Trophoblast cell (in vitro differentiated cells and primary cell): ENCODE measurements at regions not wholly inside any gene's neighbourhood (a gene's known extent, or its start where the extent isn't known, plus 50 kb on each side); places are given as distances from the start of the nearest gene placed in this dataset.

Experiments used
- DNase-seq, 2 donors: peaks; one replicate each; pipeline ENCODE4 v3.0.0-alpha.2; 2016
- H2AFZ ChIP-seq: 2 replicates; pipeline ENCODE4 v1.6.1; 2013; ENCODE audit warnings: low read length, moderate library complexity, mild to moderate bottlenecking; ENCODE audit not compliant: insufficient read depth, poor library complexity
- H2AK5ac ChIP-seq: 2 replicates; pipeline ENCODE4 v1.6.1; 2013; ENCODE audit warnings: mild to moderate bottlenecking, low read length
- H2BK120ac ChIP-seq: 2 replicates; pipeline ENCODE4 v1.6.1; 2013; ENCODE audit warnings: low read length, mild to moderate bottlenecking, moderate library complexity; ENCODE audit not compliant: insufficient read depth, poor library complexity
- H2BK12ac ChIP-seq: 2 replicates; pipeline ENCODE4 v1.6.1; 2013; ENCODE audit warnings: mild to moderate bottlenecking, low read length, moderate library complexity
- H2BK5ac ChIP-seq: 2 replicates; pipeline ENCODE4 v1.6.1; 2013; ENCODE audit warnings: low read length, low read depth, moderate library complexity, mild to moderate bottlenecking; ENCODE audit not compliant: poor library complexity
- H3K14ac ChIP-seq: 2 replicates; pipeline ENCODE4 v1.6.1; 2013; ENCODE audit warnings: mild to moderate bottlenecking, low read length
- H3K18ac ChIP-seq: 2 replicates; pipeline ENCODE4 v1.6.1; 2013; ENCODE audit warnings: mild to moderate bottlenecking, low read length
- H3K23ac ChIP-seq: 2 replicates; pipeline ENCODE4 v1.6.1; 2013; ENCODE audit warnings: low read length
- H3K27ac ChIP-seq: 2 replicates; pipeline ENCODE4 v1.5.1; 2013; ENCODE audit warnings: low read depth, mild to moderate bottlenecking, inconsistent platforms, low read length, moderate library complexity
- H3K27me3 ChIP-seq: 2 replicates; pipeline ENCODE4 v1.6.1; 2013; ENCODE audit warnings: inconsistent platforms, mild to moderate bottlenecking, low read length, moderate library complexity; ENCODE audit not compliant: insufficient read depth
- H3K36me3 ChIP-seq, 2 experiments: 1 replicate in 1 of 2; 2 replicates in 1 of 2; pipeline ENCODE4 v1.6.1; 2013; ENCODE audit warnings: low read length in 2 of 2, mild to moderate bottlenecking in 2 of 2, moderate library complexity in 1 of 2; ENCODE audit not compliant: insufficient read depth in 2 of 2, control insufficient read depth in 1 of 2
- H3K4ac ChIP-seq: 2 replicates; pipeline ENCODE4 v1.6.1; 2013; ENCODE audit warnings: low read depth, mild to moderate bottlenecking, low read length, moderate library complexity
- H3K4me1 ChIP-seq, 2 experiments: 1 replicate in 1 of 2; 2 replicates in 1 of 2; pipeline ENCODE4 v1.6.1; 2013; ENCODE audit warnings: low read length in 2 of 2, mild to moderate bottlenecking in 2 of 2, moderate library complexity in 1 of 2; ENCODE audit not compliant: insufficient read depth in 2 of 2, control insufficient read depth in 1 of 2
- H3K4me2 ChIP-seq: 2 replicates; pipeline ENCODE4 v1.6.1; 2013; ENCODE audit warnings: inconsistent platforms, mild to moderate bottlenecking, low read length, moderate library complexity
- H3K4me3 ChIP-seq: 2 replicates; pipeline ENCODE4 v1.5.1; 2013; ENCODE audit warnings: mild to moderate bottlenecking, low read depth, low read length, inconsistent platforms
- H3K79me1 ChIP-seq: one replicate; pipeline ENCODE4 v1.6.1; 2013; ENCODE audit warnings: low read length
- H3K79me2 ChIP-seq: 2 replicates; pipeline ENCODE4 v1.6.1; 2013; ENCODE audit warnings: low read length, mild to moderate bottlenecking; ENCODE audit not compliant: control insufficient read depth, insufficient read depth, poor library complexity
- H3K9ac ChIP-seq: 2 replicates; pipeline ENCODE4 v1.6.1; 2013; ENCODE audit warnings: mild to moderate bottlenecking, low read length
- H3K9me3 ChIP-seq: 2 replicates; pipeline ENCODE4 v1.6.1; 2013; ENCODE audit warnings: low read depth, mild to moderate bottlenecking, control low read depth, inconsistent platforms, low read length; ENCODE audit not compliant: insufficient read depth
- H4K12ac ChIP-seq: 2 replicates; pipeline ENCODE4 v1.6.1; 2013; ENCODE audit warnings: low read depth, mild to moderate bottlenecking, low read length, moderate library complexity
- H4K8ac ChIP-seq: 2 replicates; pipeline ENCODE4 v1.6.1; 2013; ENCODE audit warnings: low read depth, mild to moderate bottlenecking, low read length, moderate library complexity
- H4K91ac ChIP-seq: one replicate; pipeline ENCODE4 v1.6.1; 2013; ENCODE audit warnings: low read depth, mild to moderate bottlenecking, low read length, moderate library complexity
- WGBS: extraction: QIAGEN DNeasy Blood & Tissue Kit; methylation state at CpG from one replicate; pipeline ENCODE4 v1.1.7; 2013; ENCODE audit warnings: missing lambda C conversion rate; ENCODE audit not compliant: insufficient read length, insufficient coverage; ENCODE audit errors: extremely low coverage; 5-methylcytosine and 5-hydroxymethylcytosine counted together

DNA sequence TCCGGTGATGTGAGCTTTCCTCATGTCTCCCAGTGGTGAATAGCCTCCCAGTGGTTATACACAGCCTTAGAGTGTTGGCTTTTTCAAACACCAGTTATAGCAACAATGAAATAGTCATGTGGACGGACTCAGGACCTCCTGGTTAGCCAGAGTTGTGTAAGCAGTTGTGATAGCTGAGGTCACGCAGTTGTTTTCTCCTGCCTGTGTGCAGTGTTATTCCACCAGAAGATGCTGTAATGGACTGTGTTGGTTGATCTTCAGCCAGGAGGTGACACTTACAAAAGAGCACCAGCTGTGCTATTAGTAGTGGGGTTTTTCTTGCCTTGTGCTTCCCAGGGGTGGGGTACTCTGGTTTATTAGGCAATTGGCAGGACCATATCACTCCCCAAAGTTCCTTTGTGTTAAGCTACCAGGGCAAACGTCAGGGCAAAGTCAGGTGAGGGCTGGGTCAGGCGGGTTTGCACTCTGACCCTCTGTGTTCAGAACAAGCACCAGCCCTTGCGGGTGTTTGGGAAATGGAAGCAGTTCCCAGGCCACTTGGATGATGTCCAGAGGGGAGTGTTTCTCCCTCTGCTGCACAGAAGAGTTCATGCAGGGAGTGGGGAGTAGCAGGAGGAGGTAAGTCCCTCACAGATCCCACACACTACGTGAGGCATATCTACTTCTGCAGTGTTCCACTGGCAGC lies 252.6 kb downstream of the TMEM47 start:
- no peak overlapping the region for H3K4me3 ChIP-seq
- no peak overlapping the region for H2AFZ ChIP-seq
- no peaks in the 10 kb centered on the region for H3K36me3 ChIP-seq
- no peak overlapping the region for H2BK5ac ChIP-seq
- no peak overlapping the region for H3K4ac ChIP-seq
- no peak overlapping the region for H2BK12ac ChIP-seq
- H3K27me3 ChIP-seq: no peaks in the 10 kb centered on the region
- no peak overlapping the region for H2AK5ac ChIP-seq
- no peak overlapping the region for H3K14ac ChIP-seq
- DNase-seq: no peak
- no peak overlapping the region for H3K18ac ChIP-seq
- no peaks in the 10 kb centered on the region for H3K79me2 ChIP-seq
- H4K12ac ChIP-seq: no peak overlapping the region
- H4K8ac ChIP-seq: no peak overlapping the region
- no peak overlapping the region for H2BK120ac ChIP-seq
- no peaks in the 10 kb centered on the region for H3K79me1 ChIP-seq
- no peak overlapping the region for H3K27ac ChIP-seq
- H3K23ac ChIP-seq: no peak overlapping the region
- H3K4me1 ChIP-seq: peaks cover 0 to 4% of the 10 kb centered on the region in 2 experiments
- WGBS: no CpG with 5 or more reads among the region's 7 CpGs
- no peak overlapping the region for H3K4me2 ChIP-seq
- no peak overlapping the region for H4K91ac ChIP-seq
- no peaks in the 10 kb centered on the region for H3K9me3 ChIP-seq
- H3K9ac ChIP-seq: no peak overlapping the region

- no peak overlapping the region for H2BK120ac ChIP-seq
- no peaks in the 10 kb centered on the region for H3K79me2 ChIP-seq
- no peak overlapping the region for H3K4ac ChIP-seq
- H3K9me3 ChIP-seq: no peaks in the 10 kb centered on the region
- no peak overlapping the region for H3K18ac ChIP-seq
- H3K4me1 ChIP-seq: peaks cover 0 to 4% of the 10 kb centered on the region in 2 experiments
- no peaks in the 10 kb centered on the region for H3K36me3 ChIP-seq
- H2AK5ac ChIP-seq: no peak overlapping the region
- DNase-seq: no peak
- no peak overlapping the region for H2BK12ac ChIP-seq
- H3K27me3 ChIP-seq: no peaks in the 10 kb centered on the region
- no peak overlapping the region for H3K4me3 ChIP-seq
- no peak overlapping the region for H3K14ac ChIP-seq
- no peak overlapping the region for H4K8ac ChIP-seq
- no peaks in the 10 kb centered on the region for H3K79me1 ChIP-seq
- no peak overlapping the region for H2AFZ ChIP-seq
- no peak overlapping the region for H4K12ac ChIP-seq
- no CpG with 5 or more reads among the region's 1 CpG for whole genome bisulfite sequencing
- no peak overlapping the region for H3K27ac ChIP-seq
- H2BK5ac ChIP-seq: no peak overlapping the region
- no peak overlapping the region for H4K91ac ChIP-seq
- H3K4me2 ChIP-seq: no peak overlapping the region
- no peak overlapping the region for H3K23ac ChIP-seq
- H3K9ac ChIP-seq: no peak overlapping the region
These were observed 255.7 kb downstream of the TMEM47 start for GRCh38 chrX:34401411-34401810.

DNA sequence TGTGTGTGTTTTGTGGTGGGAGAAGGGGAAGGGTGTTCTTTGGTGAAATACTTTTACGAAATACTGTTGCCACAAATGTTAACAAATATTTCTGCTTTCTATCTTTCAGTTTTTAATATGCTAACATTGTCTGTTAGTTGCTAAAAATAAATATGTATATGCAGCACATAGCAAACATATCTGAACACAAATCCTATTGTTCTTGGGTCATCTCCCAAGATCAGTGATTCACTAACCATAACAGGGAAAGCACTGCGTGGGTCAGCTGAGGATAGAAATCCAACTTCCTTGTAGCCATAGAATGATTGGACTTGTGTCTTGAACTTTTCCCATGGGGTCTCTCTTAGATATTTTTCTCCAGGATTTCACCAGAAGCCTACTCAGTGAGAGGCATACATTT lies 250.3 kb upstream of the FAM47A start:
- no peak overlapping the region for H3K9ac ChIP-seq
- H2BK5ac ChIP-seq: no peak overlapping the region
- H2AK5ac ChIP-seq: no peak overlapping the region
- no peaks in the 10 kb centered on the region for H3K36me3 ChIP-seq
- no peak for DNase-seq
- H3K4me3 ChIP-seq: no peak overlapping the region
- no peak overlapping the region for H3K14ac ChIP-seq
- H2AFZ ChIP-seq: no peak overlapping the region
- H3K79me1 ChIP-seq: no peaks in the 10 kb centered on the region
- H4K12ac ChIP-seq: no peak overlapping the region
- no peaks in the 10 kb centered on the region for H3K9me3 ChIP-seq
- H3K27ac ChIP-seq: no peak overlapping the region
- no peak overlapping the region for H3K18ac ChIP-seq
- no peak overlapping the region for H4K91ac ChIP-seq
- H2BK12ac ChIP-seq: no peak overlapping the region
- no peaks in the 10 kb centered on the region for H3K4me1 ChIP-seq
- no peak overlapping the region for H3K4ac ChIP-seq
- no peak overlapping the region for H3K23ac ChIP-seq
- H2BK120ac ChIP-seq: no peak overlapping the region
- H3K27me3 ChIP-seq: no peaks in the 10 kb centered on the region
- H3K4me2 ChIP-seq: no peak overlapping the region
- H3K79me2 ChIP-seq: no peaks in the 10 kb centered on the region
- WGBS: no CpG with 5 or more reads among the region's 2 CpGs
- no peak overlapping the region for H4K8ac ChIP-seq

DNA sequence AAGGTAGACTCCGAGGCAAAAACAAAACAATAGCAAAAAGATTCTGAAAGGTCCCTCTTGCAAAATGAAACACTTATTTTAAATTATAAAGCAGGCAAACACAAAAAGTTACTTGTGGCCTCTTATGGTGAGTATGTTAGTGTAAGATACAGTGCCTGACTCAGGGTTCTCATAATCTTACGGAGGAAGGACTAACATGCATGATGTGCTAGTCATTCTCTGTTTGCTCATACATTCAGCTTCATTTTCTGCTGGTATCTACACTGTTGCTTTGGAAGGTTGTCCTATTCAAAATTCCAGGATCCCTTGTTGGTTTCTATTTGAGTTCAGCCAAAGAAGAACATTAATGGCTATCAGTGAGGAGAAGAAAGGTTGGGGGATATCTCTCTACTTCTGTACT lies 249.1 kb upstream of the FAM47A start:
- Histone ChIP-seq H4K91ac (no peak overlapping the region), H3K27me3 (no peaks in the 10 kb centered on the region), H3K4me1 (no peaks in the 10 kb centered on the region), H3K9me3 (no peaks in the 10 kb centered on the region), H2BK120ac (no peak overlapping the region), H2AK5ac (no peak overlapping the region), H3K23ac (no peak overlapping the region), H3K79me2 (no peaks in the 10 kb centered on the region), H2BK12ac (no peak overlapping the region), H3K4me2 (no peak overlapping the region), H4K12ac (no peak overlapping the region), H3K36me3 (no peaks in the 10 kb centered on the region), H2AFZ (no peak overlapping the region), H2BK5ac (no peak overlapping the region), H4K8ac (no peak overlapping the region), H3K18ac (no peak overlapping the region), H3K79me1 (no peaks in the 10 kb centered on the region), H3K14ac (no peak overlapping the region), H3K4me3 (no peak overlapping the region), H3K27ac (no peak overlapping the region), H3K9ac (no peak overlapping the region), H3K4ac (no peak overlapping the region)
- no CpG with 5 or more reads among the region's 2 CpGs for WGBS
- peak in 1 of 2 donors; percentile 15 for DNase-seq
